ENCODE measurements at regions not wholly inside any gene's neighbourhood (a gene's known extent, or its start where the extent isn't known, plus 50 kb on each side); places are given as distances from the start of the nearest gene placed in this dataset.
"Not testable (repeated sequence)": the region's sequence is repeated elsewhere in the genome, so short reads cannot be mapped to it uniquely, and the experiment has no call there.

- TF ChIP-seq CTCF (IDR thresholded peaks at IDR 0.05; ENCODE audit: low read depth, low read length): no peak
- no peak overlapping the region for H3K4me3 ChIP-seq (ENCODE audit: low read depth, low read length)
Measured at GRCh38 chr3:8348076-8348475, 153.5 kb upstream of the LMCD1 start.

GRCh38 chr3:8352475-8352874 is 149.1 kb upstream of the LMCD1 start:
- no peak overlapping the region for H3K4me3 ChIP-seq (ENCODE audit: low read depth, low read length)
- TF ChIP-seq CTCF (IDR thresholded peaks at IDR 0.05; ENCODE audit: low read depth, low read length): no peak

GRCh38 chr3:8353364-8353763 is 148.3 kb upstream of the LMCD1 start:
- TF ChIP-seq CTCF (IDR thresholded peaks at IDR 0.05; ENCODE audit: low read depth, low read length): no peak
- no peak overlapping the region for H3K4me3 ChIP-seq (ENCODE audit: low read depth, low read length)

GRCh38 chr3:8355346-8355745 is 146.3 kb upstream of the LMCD1 start:
- no peak overlapping the region for H3K4me3 ChIP-seq (ENCODE audit: low read depth, low read length)

GRCh38 chr3:8356066-8356465 is 145.6 kb upstream of the LMCD1 start:
- not testable (repeated sequence) for H3K4me3 ChIP-seq (ENCODE audit: low read depth, low read length)

More at GRCh38 chr3:8355346-8355745, 146.3 kb upstream of the LMCD1 start:
- no peak for TF ChIP-seq CTCF (IDR thresholded peaks at IDR 0.05; ENCODE audit: low read depth, low read length)

- TF ChIP-seq CTCF (IDR thresholded peaks at IDR 0.05; ENCODE audit: low read depth, low read length): no peak
- no peak overlapping the region for H3K4me3 ChIP-seq (ENCODE audit: low read depth, low read length)
Measured at GRCh38 chr3:8357859-8358258, 143.8 kb upstream of the LMCD1 start.

- no peak for TF ChIP-seq CTCF (IDR thresholded peaks at IDR 0.05; ENCODE audit: low read depth, low read length)
- H3K4me3 ChIP-seq (ENCODE audit: low read depth, low read length): no peak overlapping the region
Measured at GRCh38 chr3:8359133-8359532, 142.5 kb upstream of the LMCD1 start.

GRCh38 chr3:8363200-8363599 is 138.4 kb upstream of the LMCD1 start:
- no peak overlapping the region for H3K4me3 ChIP-seq (ENCODE audit: low read depth, low read length)
- no peak for TF ChIP-seq CTCF (IDR thresholded peaks at IDR 0.05; ENCODE audit: low read depth, low read length)
